ENCODE measurements at regions not wholly inside any gene's neighbourhood (a gene's known extent, or its start where the extent isn't known, plus 50 kb on each side); places are given as distances from the start of the nearest gene placed in this dataset.

DNA sequence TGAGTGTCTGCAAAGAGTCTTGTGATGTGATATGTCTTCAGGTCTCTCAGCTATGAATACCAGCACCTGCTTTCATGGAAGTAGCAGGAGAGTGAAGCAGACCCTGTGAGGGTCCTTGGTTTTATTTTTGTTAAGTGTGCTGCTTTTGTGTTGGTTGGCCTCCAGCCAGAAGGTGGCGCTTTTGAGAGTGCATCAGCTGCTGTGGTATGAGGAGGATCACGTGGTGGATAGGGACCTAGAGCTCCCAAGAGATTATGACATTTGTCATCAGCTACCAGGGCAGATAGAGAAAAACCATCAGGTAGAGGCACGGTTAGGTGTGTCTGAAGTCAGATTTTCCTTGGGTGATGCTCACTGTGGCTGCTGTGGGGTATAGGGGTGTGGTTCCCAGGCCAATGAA is 1232.1 kb downstream of the MRPL39 start:
- TF ChIP-seq POLR2AphosphoS5 (IDR thresholded peaks at IDR 0.05; ENCODE audit: borderline replicate concordance, low read depth, low read length) (no peak), EZH2 (IDR thresholded peaks at IDR 0.05) (no peak), FOXP2 (optimal IDR thresholded peaks at IDR 0.05; ENCODE audit: control extremely low read depth, extremely low read length, insufficient read depth) (no peak)

Measured in SK-N-MC (cell line).